Activated naive CD4-positive, alpha-beta T cell treated with anti-CD3 and anti-CD28 coated beads for 36 hours (primary cell): ENCODE measurements at regions not wholly inside any gene's neighbourhood (a gene's known extent, or its start where the extent isn't known, plus 50 kb on each side); places are given as distances from the start of the nearest gene placed in this dataset.
"Not testable (repeated sequence)": the region's sequence is repeated elsewhere in the genome, so short reads cannot be mapped to it uniquely, and the experiment has no call there.

Experiments used
- CTCF ChIA-PET: fragments of 350-600 bp; sonication (Branson Sonifier 250); formaldehyde crosslinking; loops from one replicate; lab custom pipeline; 2021; ENCODE audit warnings: antibody characterized with exemption; lab: Charles Lee
- DNase-seq: peaks from one replicate; pipeline ENCODE4 v3.0.0-alpha.2; 2020
- H3K27ac Mint-ChIP-seq: one replicate; pipeline ENCODE4 v1.8.0; 2021; ENCODE audit warnings: mild to moderate bottlenecking, mixed read lengths
- H3K27me3 Mint-ChIP-seq: one replicate; pipeline ENCODE4 v1.8.0; 2021; ENCODE audit warnings: low read depth, mixed read lengths
- H3K36me3 Mint-ChIP-seq: one replicate; pipeline ENCODE4 v1.8.0; 2021; ENCODE audit warnings: low read depth, mixed read lengths
- H3K4me1 Mint-ChIP-seq: one replicate; pipeline ENCODE4 v1.8.0; 2021; ENCODE audit warnings: low read depth, mixed read lengths
- H3K4me3 Mint-ChIP-seq: one replicate; pipeline ENCODE4 v1.8.0; 2021; ENCODE audit warnings: mild to moderate bottlenecking, moderate library complexity, mixed read lengths
- H3K9me3 Mint-ChIP-seq: one replicate; pipeline ENCODE4 v1.8.0; 2021; ENCODE audit warnings: mixed read lengths
- intact Hi-C: fragments of 100-400 bp; cut with micrococcal nuclease; formaldehyde crosslinking; loops from one replicate; pipeline ENCODE4 v1.15.1; 2023

GRCh38 chr6:160804639-160805038 lies 102.6 kb downstream of the PLG start:
- no peak for DNase-seq
- Mint-ChIP-seq H3K27ac (no peak overlapping the region), H3K27me3 (peaks cover 15% of the 10 kb centered on the region), H3K9me3 (peaks cover 4% of the 10 kb centered on the region), H3K36me3 (no peaks in the 10 kb centered on the region), H3K4me3 (no peak overlapping the region), H3K4me1 (no peaks in the 10 kb centered on the region)
- CTCF ChIA-PET, result no interaction called here
- intact Hi-C loops, result no loop called here

DNA sequence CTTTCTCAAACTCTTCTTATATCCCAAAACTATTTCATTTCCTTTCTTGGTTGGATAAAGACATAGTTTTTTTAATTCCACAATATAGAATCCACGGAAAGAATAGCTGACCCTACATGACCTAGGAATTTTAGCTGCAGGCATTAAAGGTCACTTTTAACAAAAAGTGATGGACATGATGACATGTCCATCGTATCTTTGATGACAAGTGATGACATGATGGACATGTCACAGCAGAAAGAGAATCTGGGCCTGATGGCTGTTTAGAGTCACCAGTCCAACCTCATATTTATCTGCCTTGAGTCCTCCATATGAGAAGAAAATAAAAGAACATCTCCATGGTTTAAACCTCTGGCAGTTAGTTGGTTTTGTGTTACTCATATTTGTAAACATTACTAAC lies 106.2 kb downstream of the PLG start:
- H3K4me1 Mint-ChIP-seq, result no peaks in the 10 kb centered on the region
- H3K9me3 Mint-ChIP-seq, result no peaks in the 10 kb centered on the region
- H3K27ac Mint-ChIP-seq, result no peak overlapping the region
- no peaks in the 10 kb centered on the region for H3K36me3 Mint-ChIP-seq
- H3K27me3 Mint-ChIP-seq, result peaks cover 13% of the 10 kb centered on the region
- no peak for DNase-seq
- H3K4me3 Mint-ChIP-seq, result no peak overlapping the region
- intact Hi-C loops, result no loop called here
- CTCF ChIA-PET, result no interaction called here

DNA sequence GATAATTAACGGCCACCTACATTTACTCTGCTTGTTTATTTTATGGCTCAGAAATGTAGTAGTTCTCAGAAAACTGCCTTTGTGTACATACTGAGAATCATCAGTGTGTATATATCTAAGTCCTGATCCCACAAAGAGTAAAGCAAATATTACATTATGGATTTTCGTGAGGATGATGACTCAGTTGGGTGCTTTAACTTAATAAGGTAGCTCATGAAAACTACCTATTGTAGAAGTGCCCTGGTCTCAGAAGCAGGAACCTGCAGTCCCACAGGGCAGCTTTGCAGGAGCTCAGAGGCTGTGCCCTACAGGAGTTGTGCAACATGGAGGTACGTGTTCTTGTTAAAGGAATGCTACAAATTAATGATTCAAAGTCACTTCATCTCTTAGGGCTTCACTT lies 108.2 kb downstream of the PLG start:
- intact Hi-C loops, result no loop called here
- CTCF ChIA-PET, result no interaction called here
- H3K27ac Mint-ChIP-seq, result no peak overlapping the region

GRCh38 chr6:160812097-160812496 lies 110.1 kb downstream of the PLG start:
- no peak overlapping the region for H3K4me3 Mint-ChIP-seq
- no peak overlapping the region for H3K27ac Mint-ChIP-seq
- no peak for DNase-seq
- CTCF ChIA-PET, result no interaction called here
- H3K9me3 Mint-ChIP-seq, result no peaks in the 10 kb centered on the region
- intact Hi-C loops, result no loop called here
- H3K27me3 Mint-ChIP-seq, result peaks cover 7% of the 10 kb centered on the region
- no peaks in the 10 kb centered on the region for H3K4me1 Mint-ChIP-seq
- no peaks in the 10 kb centered on the region for H3K36me3 Mint-ChIP-seq

More for the DNA sequence above, 108.2 kb downstream of the PLG start:
- Mint-ChIP-seq H3K4me1 (no peaks in the 10 kb centered on the region), H3K36me3 (no peaks in the 10 kb centered on the region), H3K4me3 (no peak overlapping the region), H3K27me3 (peaks cover 13% of the 10 kb centered on the region), H3K9me3 (no peaks in the 10 kb centered on the region)
- no peak for DNase-seq

GRCh38 chr6:160818934-160819333 lies 116.9 kb downstream of the PLG start:
- H3K4me1 Mint-ChIP-seq, result no peaks in the 10 kb centered on the region
- H3K27ac Mint-ChIP-seq, result no peak overlapping the region
- H3K9me3 Mint-ChIP-seq, result peaks cover 7% of the 10 kb centered on the region
- DNase-seq, result no peak
- peaks cover 11% of the 10 kb centered on the region for H3K27me3 Mint-ChIP-seq
- intact Hi-C loops, result no loop called here
- H3K36me3 Mint-ChIP-seq, result no peaks in the 10 kb centered on the region
- CTCF ChIA-PET, result no interaction called here
- no peak overlapping the region for H3K4me3 Mint-ChIP-seq

GRCh38 chr6:160820661-160821060 lies 118.6 kb downstream of the PLG start:
- intact Hi-C loops, H3K27me3 Mint-ChIP-seq, H3K27ac Mint-ChIP-seq, H3K4me1 Mint-ChIP-seq, H3K36me3 Mint-ChIP-seq, DNase-seq, H3K9me3 Mint-ChIP-seq, H3K4me3 Mint-ChIP-seq, CTCF ChIA-PET: not testable (repeated sequence)

- CTCF ChIA-PET, result no interaction called here
- Mint-ChIP-seq H3K27me3 (no peaks in the 10 kb centered on the region), H3K36me3 (no peaks in the 10 kb centered on the region), H3K27ac (no peak overlapping the region), H3K4me3 (no peak overlapping the region), H3K9me3 (no peaks in the 10 kb centered on the region), H3K4me1 (no peaks in the 10 kb centered on the region)
- no peak for DNase-seq
- intact Hi-C loops, result no loop called here
Measured at GRCh38 chr6:160831739-160832138, 129.7 kb downstream of the PLG start.

DNA sequence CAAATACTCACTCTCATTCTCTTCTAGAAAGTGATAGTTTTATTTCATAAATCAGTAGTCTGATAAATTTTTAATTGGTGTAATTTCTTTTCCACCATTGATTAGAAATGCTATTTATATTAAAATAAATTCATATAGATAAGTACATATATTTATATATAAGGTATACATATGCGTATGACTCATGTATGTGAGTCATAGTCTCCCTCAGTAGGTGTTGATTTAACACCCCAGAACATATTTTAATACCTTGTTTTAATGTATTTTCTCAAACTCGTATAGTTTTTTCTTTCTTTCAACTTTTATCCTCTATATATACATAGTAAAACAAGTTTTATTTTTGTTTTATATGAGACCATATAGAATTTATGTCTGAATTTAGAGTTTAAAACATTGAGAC lies 130.4 kb downstream of the PLG start:
- CTCF ChIA-PET, result no interaction called here
- no peak for DNase-seq
- H3K9me3 Mint-ChIP-seq, result no peaks in the 10 kb centered on the region
- H3K36me3 Mint-ChIP-seq, result no peaks in the 10 kb centered on the region
- no peaks in the 10 kb centered on the region for H3K4me1 Mint-ChIP-seq
- no peak overlapping the region for H3K27ac Mint-ChIP-seq
- intact Hi-C loops, result no loop called here
- H3K4me3 Mint-ChIP-seq, result no peak overlapping the region
- no peaks in the 10 kb centered on the region for H3K27me3 Mint-ChIP-seq

DNA sequence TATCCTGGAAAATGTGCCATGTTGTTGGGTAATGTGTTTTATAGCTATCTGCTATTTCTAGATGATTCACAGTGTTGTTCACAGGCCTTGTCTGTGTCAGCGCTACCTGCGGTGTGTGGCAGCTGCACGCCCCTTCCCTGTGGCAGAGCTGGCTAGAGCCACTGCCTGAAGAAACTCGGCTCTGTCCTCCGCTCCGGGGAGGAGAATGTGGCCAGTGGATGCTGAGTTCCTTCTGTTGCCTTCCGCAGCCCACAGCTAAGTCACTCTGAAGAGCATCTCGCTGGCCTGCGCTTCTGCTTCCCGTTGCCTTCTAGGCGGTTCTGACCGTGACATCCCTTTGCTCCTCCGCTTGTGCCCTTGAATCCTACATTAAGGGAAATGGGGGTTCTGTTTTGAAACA lies 135.1 kb downstream of the PLG start:
- no peaks in the 10 kb centered on the region for H3K4me1 Mint-ChIP-seq
- no peaks in the 10 kb centered on the region for H3K36me3 Mint-ChIP-seq
- H3K27ac Mint-ChIP-seq, result no peak overlapping the region
- CTCF ChIA-PET, result interaction anchor here (0.5 to 0.6 kb wide), 2 partner anchors 252 to 1825 kb away, joined by 3 read pairs; no protein-coding TSS in a partner anchor
- DNase-seq, result no peak
- H3K4me3 Mint-ChIP-seq, result no peak overlapping the region
- no peaks in the 10 kb centered on the region for H3K9me3 Mint-ChIP-seq
- intact Hi-C loops, result no loop called here
- no peaks in the 10 kb centered on the region for H3K27me3 Mint-ChIP-seq

DNA sequence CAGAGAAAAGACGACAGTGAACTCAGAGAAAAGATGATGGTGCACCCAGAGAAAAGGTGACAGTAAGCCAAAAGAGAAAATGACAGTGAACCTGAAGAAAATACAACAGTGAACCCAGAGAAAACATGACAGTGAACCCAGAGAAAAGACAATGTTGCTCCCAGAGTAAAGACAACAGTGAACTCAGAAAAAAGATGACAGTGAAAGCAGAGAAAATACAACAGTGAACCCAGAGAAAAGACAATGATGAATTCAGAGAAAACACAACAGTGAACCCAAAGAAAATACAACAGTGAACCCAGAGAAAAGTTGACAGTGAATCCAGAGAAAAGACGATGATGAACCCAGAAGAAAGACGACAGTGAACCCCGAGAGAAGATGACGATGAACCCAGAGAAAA lies 140.5 kb upstream of the MAP3K4 start:
- H3K36me3 Mint-ChIP-seq, result no peaks in the 10 kb centered on the region

GRCh38 chr6:160853946-160854345 lies 137.6 kb upstream of the MAP3K4 start:
- no peaks in the 10 kb centered on the region for H3K9me3 Mint-ChIP-seq
- no peaks in the 10 kb centered on the region for H3K4me1 Mint-ChIP-seq
- CTCF ChIA-PET, result no interaction called here
- DNase-seq, result no peak
- H3K27me3 Mint-ChIP-seq, result no peaks in the 10 kb centered on the region
- no peak overlapping the region for H3K27ac Mint-ChIP-seq
- no peaks in the 10 kb centered on the region for H3K36me3 Mint-ChIP-seq
- no peak overlapping the region for H3K4me3 Mint-ChIP-seq
- intact Hi-C loops, result no loop called here

More for the DNA sequence above, 140.5 kb upstream of the MAP3K4 start:
- Mint-ChIP-seq H3K27me3 (no peaks in the 10 kb centered on the region), H3K4me3 (no peak overlapping the region), H3K9me3 (no peaks in the 10 kb centered on the region), H3K4me1 (no peaks in the 10 kb centered on the region), H3K27ac (no peak overlapping the region)
- CTCF ChIA-PET, result no interaction called here
- no peak for DNase-seq
- intact Hi-C loops, result no loop called here

DNA sequence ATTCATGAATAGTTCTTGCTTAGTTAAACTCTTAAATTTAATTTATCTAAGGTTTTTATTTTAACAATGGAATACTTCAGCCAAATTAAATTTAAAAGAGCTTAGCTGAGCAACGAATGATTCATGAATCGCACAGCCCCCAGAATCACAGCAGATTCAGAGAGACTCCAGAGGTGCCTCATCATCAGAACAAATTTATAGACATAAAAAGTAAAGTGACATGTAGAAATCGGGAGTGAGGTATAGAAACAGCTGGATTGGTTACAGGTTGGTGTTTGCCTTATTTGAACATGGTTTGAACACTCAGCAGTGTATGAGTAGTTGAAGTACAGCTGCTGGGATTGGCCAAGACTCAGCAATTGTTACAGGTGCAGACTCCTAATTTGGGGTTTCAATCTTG lies 132.7 kb upstream of the MAP3K4 start:
- Mint-ChIP-seq H3K27me3 (no peaks in the 10 kb centered on the region), H3K4me3 (no peak overlapping the region), H3K4me1 (no peaks in the 10 kb centered on the region), H3K27ac (no peak overlapping the region), H3K9me3 (no peaks in the 10 kb centered on the region), H3K36me3 (no peaks in the 10 kb centered on the region)
- CTCF ChIA-PET, result no interaction called here
- intact Hi-C loops, result no loop called here
- no peak for DNase-seq

GRCh38 chr6:160859822-160860221 lies 131.7 kb upstream of the MAP3K4 start:
- intact Hi-C loops, result no loop called here
- Mint-ChIP-seq H3K9me3 (no peaks in the 10 kb centered on the region), H3K4me3 (no peak overlapping the region), H3K27ac (no peak overlapping the region), H3K27me3 (no peaks in the 10 kb centered on the region), H3K36me3 (no peaks in the 10 kb centered on the region), H3K4me1 (no peaks in the 10 kb centered on the region)
- no peak for DNase-seq
- CTCF ChIA-PET, result no interaction called here

- Mint-ChIP-seq H3K4me1 (no peaks in the 10 kb centered on the region), H3K27me3 (no peaks in the 10 kb centered on the region), H3K9me3 (peaks cover 4% of the 10 kb centered on the region), H3K4me3 (no peak overlapping the region), H3K27ac (no peak overlapping the region), H3K36me3 (no peaks in the 10 kb centered on the region)
- intact Hi-C loops, result no loop called here
- CTCF ChIA-PET, result no interaction called here
- DNase-seq, result no peak
Measured at GRCh38 chr6:160861824-160862223, 129.7 kb upstream of the MAP3K4 start.
